GM18507 (cell line): ENCODE measurements at regions not wholly inside any gene's neighbourhood (a gene's known extent, or its start where the extent isn't known, plus 50 kb on each side); places are given as distances from the start of the nearest gene placed in this dataset.
"Not testable (repeated sequence)": the region's sequence is repeated elsewhere in the genome, so short reads cannot be mapped to it uniquely, and the experiment has no call there.

ENCODE experiments used
- DNase-seq: peaks from one replicate; pipeline ENCODE4 v3.0.0; 2011; ENCODE audit warnings: low read depth; ENCODE audit not compliant: insufficient read length; ENCODE audit errors: extremely low spot score
- FAIRE-seq: peaks from 2 replicates; lab custom pipeline; 2011; peaks lifted over from hg19 to GRCh38; lab: Jason Lieb, UNC

- DNase-seq, FAIRE-seq: not testable (repeated sequence)
Measured at GRCh38 chr2:111559301-111559700, 324.7 kb downstream of the ANAPC1 start.

GRCh38 chr2:111559814-111560213 lies 324.2 kb downstream of the ANAPC1 start:
- not testable (repeated sequence) for FAIRE-seq, DNase-seq

DNA sequence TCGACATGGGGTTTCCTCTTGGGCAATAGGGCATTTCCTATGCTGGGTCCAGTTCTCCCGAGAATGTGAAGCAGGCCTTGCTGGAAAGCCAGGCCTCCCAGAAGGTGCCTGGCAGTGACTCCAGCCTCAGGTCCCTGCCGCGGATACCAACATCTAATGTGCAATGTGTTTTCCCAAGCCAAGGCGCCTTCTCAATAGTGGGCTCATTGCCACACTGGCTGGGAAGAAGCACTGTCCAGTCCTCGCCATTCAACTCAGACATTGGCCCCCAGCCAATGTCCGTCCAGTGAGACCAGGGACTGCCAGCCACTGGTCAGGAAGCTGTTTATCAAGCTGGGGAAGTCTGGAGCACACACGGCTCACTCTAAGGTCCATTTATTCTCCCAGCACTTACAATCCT lies 317.9 kb downstream of the ANAPC1 start:
- FAIRE-seq, DNase-seq: not testable (repeated sequence)

DNA sequence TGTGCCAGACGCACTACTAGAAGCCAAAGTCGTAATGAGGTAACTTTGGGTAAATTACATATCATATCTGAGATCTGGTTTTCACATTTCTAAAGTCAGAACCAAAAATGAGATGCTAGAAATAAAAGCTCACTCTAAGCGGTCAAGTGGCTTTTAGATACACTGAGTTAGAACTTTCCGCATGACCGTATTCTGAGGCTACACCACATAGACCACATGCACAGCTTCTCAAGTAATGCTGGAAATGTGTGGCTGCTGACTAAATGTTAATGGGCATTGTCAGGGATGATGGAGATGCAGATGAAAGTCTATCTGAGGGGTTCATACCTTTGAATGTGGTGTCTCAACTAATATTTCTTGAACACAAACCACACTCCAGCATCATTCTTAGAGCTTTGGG lies 316.8 kb downstream of the ANAPC1 start:
- not testable (repeated sequence) for FAIRE-seq, DNase-seq

DNA sequence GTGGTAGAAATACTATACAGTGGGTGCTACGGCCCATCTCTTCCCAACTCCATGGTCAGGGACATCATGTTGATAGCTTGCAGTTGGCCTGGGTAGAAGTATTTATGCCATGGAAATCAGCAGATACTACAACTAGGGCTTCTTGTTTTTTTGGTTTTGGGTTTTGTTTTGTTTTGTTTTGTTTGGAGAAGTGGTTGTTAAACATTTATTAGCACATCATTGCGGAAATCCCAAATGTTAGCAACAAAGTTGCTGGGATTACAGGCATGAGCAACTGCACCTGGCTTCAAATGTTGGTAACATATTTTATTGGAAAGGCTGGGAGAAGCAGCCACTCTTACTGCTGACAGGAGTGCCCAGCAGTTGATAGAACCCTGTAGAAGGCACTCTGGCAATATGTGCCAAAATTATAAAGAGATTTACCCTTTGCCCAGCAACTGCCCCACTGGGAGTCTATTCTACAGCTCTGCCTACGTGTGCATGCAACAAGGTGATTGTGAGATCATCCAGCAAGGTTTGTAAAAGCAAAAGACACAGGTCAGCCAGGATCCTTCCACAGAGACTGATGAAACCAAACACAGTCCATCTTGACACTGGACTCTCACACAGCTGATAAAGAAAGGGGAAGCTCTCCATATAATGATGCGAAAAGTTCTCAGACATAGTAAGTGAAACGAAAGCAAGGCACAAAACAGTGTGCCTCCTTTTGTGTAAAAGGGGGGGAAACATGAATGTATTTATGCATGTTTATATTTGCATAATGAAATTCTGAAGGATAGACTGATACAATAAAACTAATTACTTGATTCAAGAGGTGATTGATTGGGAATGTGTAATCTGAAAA lies 314.4 kb downstream of the ANAPC1 start:
- FAIRE-seq, DNase-seq: not testable (repeated sequence)

DNA sequence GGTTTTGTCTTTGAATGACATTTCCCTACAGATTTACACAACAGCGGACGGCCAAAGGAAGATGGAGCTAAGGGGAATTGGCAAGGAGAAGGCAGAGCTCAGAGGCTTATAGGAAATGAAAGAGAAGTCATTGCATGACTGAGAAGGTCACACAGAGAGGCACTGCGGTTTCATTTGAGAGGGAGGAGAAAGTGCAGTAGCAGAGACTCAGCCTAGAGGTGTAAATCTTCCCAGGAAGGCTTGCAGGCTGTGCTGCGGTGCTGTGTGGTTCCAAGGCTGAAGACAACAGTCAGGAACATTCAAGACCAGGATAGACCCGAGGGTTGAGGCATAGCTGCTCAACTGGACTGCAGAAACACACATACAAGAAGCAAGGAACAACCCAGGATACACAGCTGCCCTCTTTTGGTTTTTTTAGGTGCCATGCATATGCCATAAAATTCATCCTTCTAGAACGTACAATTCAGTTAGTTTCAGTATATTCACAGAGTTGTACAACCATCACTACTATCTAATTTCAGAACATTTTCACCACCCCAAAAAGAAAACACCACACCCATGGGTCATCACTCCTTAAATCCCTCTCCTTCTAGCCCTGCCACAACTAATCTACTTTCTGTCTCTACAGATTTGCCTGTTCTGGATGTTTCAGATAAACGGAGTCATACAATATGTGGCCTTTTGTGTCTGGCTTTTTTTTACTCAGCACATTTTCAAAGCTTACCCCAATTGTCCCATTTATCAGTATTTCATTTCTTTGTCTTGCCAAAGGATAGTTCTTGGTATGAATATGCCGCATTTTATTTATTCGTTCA lies 313.5 kb downstream of the ANAPC1 start:
- peak; percentile 9 for FAIRE-seq
- not testable (repeated sequence) for DNase-seq

DNA sequence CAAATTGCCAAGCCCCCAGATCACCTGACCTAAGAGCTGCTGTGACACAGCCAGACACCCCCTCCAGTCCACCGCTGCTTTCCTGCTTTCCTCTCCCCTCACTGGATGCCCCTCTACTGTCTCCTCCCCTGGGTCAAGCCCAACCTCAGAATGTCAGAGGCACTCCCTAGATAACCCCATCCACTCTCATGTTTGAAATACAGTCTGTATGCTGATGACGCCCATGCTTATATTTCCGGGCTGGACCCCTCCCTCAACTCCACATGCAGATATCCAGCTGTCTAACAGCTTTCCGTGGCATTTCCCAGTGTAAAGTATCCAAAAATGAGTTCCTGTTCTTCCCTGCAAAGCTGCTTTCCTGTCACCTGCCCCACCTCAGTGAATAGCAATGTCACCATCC lies 309.2 kb downstream of the ANAPC1 start:
- not testable (repeated sequence) for DNase-seq, FAIRE-seq

- not testable (repeated sequence) for FAIRE-seq
Measured at GRCh38 chr2:111577154-111577885, 306.7 kb downstream of the ANAPC1 start.

GRCh38 chr2:111579500-111580134 lies 304.4 kb downstream of the ANAPC1 start:
- not testable (repeated sequence) for FAIRE-seq, DNase-seq

More at GRCh38 chr2:111577154-111577885, 306.7 kb downstream of the ANAPC1 start:
- DNase-seq = not testable (repeated sequence)

GRCh38 chr2:111580616-111581015 lies 303.4 kb downstream of the ANAPC1 start:
- not testable (repeated sequence) for DNase-seq, FAIRE-seq

GRCh38 chr2:111582090-111582489 lies 301.9 kb downstream of the ANAPC1 start:
- not testable (repeated sequence) for FAIRE-seq, DNase-seq

- DNase-seq, FAIRE-seq: not testable (repeated sequence)
Measured at GRCh38 chr2:111583480-111583879, 300.5 kb downstream of the ANAPC1 start.

- not testable (repeated sequence) for DNase-seq, FAIRE-seq
Measured at GRCh38 chr2:111584540-111584939, 299.5 kb downstream of the ANAPC1 start.

DNA sequence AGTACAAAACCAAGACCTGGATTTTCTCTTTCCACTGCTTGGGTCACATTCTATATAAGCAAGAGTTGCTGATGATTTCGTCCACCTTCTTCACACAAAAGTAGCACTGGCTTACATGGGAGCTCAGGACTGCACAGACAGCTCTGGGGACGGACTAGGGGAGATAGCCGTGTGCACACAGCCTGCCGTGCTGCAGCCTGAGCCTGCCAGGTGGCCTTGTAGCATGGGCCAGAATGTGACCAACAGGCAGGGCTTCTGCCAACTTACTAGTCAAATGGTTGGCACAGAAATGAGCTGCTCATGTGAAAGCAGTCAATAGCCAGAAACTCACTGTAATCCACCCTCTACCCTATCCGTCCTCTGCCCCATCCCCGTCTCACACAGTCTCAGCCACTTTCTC lies 299.0 kb downstream of the ANAPC1 start:
- FAIRE-seq = not testable (repeated sequence)

DNA sequence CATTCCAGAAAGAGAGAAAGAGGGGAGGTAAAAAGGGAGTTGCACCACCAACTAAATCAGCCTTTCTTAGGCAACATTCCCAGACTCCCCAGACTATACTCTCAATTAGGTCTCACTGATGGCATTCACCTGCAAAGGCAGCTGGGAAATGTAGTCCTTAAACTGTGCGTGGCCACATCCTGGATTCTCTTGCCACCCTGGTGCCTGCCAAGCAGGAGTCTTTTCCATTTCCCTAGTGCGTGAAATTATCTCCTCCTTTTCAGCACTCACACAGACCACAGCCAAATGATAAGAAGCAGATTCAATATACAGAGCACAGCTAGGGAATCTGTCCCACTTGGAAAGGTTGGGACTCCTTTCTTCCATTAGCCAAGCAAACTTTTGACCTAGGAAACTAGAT lies 298.0 kb downstream of the ANAPC1 start:
- FAIRE-seq, DNase-seq: not testable (repeated sequence)

More for the DNA sequence above, 299.0 kb downstream of the ANAPC1 start:
- not testable (repeated sequence) for DNase-seq

GRCh38 chr2:111595072-111595471 lies 288.9 kb downstream of the ANAPC1 start:
- DNase-seq, FAIRE-seq: not testable (repeated sequence)

DNA sequence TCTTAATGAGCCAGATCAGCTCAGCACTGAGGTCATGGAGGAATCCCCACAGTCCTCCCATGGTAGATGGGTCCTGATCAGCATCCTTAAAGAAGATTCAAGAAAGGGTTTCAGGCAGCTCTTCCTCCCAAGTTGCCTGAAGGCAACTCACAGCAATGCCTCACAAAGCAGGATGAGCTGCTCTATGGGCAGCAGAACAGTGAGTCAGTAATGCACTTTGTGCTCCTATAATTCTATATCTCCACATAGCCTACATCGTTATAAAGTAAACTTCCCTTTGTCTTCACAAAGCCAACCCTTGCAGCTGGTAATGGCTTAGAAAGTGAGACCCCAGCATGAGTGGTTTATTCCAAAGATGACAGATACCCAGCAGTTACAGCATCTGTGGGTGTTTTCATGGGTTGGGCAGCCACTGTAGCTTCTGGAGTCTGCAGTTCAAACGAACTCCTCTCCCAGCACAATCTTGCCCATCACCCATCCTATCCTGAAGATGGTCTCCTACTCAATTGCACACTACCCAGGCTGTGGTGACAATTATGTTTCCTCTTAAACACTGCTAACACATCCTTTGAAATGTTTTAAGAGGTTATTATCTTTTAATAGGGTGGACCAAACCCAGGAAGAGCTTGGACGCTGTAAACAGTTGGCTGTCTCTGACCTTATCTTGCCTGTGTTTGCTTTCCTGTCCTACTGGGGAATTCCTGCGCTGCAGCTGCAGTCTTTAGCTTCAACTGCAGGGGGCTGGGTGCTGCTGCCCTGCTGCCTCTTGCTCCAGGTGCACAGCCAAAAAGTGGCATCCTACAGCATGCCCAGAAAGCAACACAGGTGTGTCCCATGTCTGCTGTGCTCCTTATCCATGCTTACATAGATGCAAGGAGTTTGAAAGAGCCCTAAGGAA lies 286.9 kb downstream of the ANAPC1 start:
- FAIRE-seq, DNase-seq: not testable (repeated sequence)

- not testable (repeated sequence) for FAIRE-seq, DNase-seq
Measured at GRCh38 chr2:111598944-111599343, 285.0 kb downstream of the ANAPC1 start.
